HCT116 (cell line): ENCODE measurements at regions not wholly inside any gene's neighbourhood (a gene's known extent, or its start where the extent isn't known, plus 50 kb on each side); places are given as distances from the start of the nearest gene placed in this dataset.

Experiments
- ATAC-seq: fragments of 200-7000 bp; cut with Tn5 transposase; 2 replicates; pipeline ENCODE4 v1.9.1; 2020; ENCODE audit warnings: mild to moderate bottlenecking, moderate library complexity
- BruUV-seq: library from RNA; stranded (reverse); fragments of 400-500 nt; replicated peaks from 2 replicates; lab custom pipeline; 2021; lab: Mats Ljungman, UMichigan
- CTCF ChIA-PET: fragments of 300-600 bp; sonication (Branson Sonifier 250); formaldehyde crosslinking; loops from one replicate; lab custom pipeline; 2021; ENCODE audit warnings: antibody characterized with exemption; lab: Charles Lee
- POLR2A ChIA-PET: fragments of 300-600, 350-600 bp; sonication (Branson Sonifier 250); formaldehyde crosslinking; loops from one replicate; lab custom pipeline; 2021; ENCODE audit warnings: antibody characterized with exemption; lab: Charles Lee
- RAD21 ChIA-PET, 2 experiments: fragments of 300-600 bp; sonication (Branson Sonifier 250); formaldehyde crosslinking; loops; one replicate each; lab custom pipeline; 2023; ENCODE audit warnings: low total read pairs in 2 of 2; ENCODE audit not compliant: uncharacterized antibody in 2 of 2, unreplicated experiment in 2 of 2, low non-redundant PET in 1 of 2; lab: Charles Lee
- DNase-seq: peaks from one replicate; pipeline ENCODE4 v3.0.0-alpha.2; 2010; ENCODE audit warnings: low read depth, low spot score
- H2AFZ ChIP-seq: fragments of 200-600 bp; shearing (Covaris generic), sonication (generic); 2 replicates; pipeline ENCODE4 v1.6.1; 2017; ENCODE audit warnings: low read depth, mixed run types, mixed read lengths, antibody characterized with exemption, low read length; ENCODE audit not compliant: poor library complexity, severe bottlenecking
- H3K27ac ChIP-seq: 2 replicates; pipeline ENCODE4 v1.5.1; 2012; ENCODE audit warnings: low read depth, low read length
- H3K27me3 ChIP-seq: fragments of 200-600 bp; sonication (generic); 2 replicates; pipeline ENCODE4 v1.6.1; 2016; ENCODE audit warnings: mixed run types, low read length, mixed read lengths; ENCODE audit not compliant: insufficient read depth
- H3K36me3 ChIP-seq, 2 experiments: fragments of 200-500 bp in 1 of 2; fragments of 200-600 bp in 1 of 2; sonication (Bioruptor generic) in 1 of 2; sonication (generic) in 1 of 2; 2 replicates each; pipeline versions ENCODE4 v1.5.1 to v1.6.1; 2014 to 2016; ENCODE audit warnings: low read length in 2 of 2, inconsistent platforms in 1 of 2, mixed read lengths in 1 of 2, mixed run types in 1 of 2; ENCODE audit not compliant: insufficient read depth in 2 of 2, control insufficient read depth in 1 of 2
- H3K4me1 ChIP-seq, 2 experiments: fragments of 200-600 bp in 1 of 2; sonication (generic) in 1 of 2; 2 replicates each; pipeline versions ENCODE4 v1.5.1 to v1.6.1; 2012 to 2017; ENCODE audit warnings: low read length in 2 of 2, inconsistent platforms in 1 of 2, mild to moderate bottlenecking in 1 of 2, mixed read lengths in 1 of 2, mixed run types in 1 of 2, moderate library complexity in 1 of 2; ENCODE audit not compliant: insufficient read depth in 2 of 2, control insufficient read depth in 1 of 2
- H3K4me2 ChIP-seq: fragments of 200-600 bp; sonication (generic); 2 replicates; pipeline ENCODE4 v1.6.1; 2017; ENCODE audit warnings: mixed run types, low read length, mixed read lengths
- H3K4me3 ChIP-seq, 2 experiments: fragments of 200-600 bp in 1 of 2; sonication (generic) in 1 of 2; replicated peaks in 1 of 2; 2 replicates each; pipeline ENCODE4 v1.5.1; 2011 to 2016; ENCODE audit warnings: low read length in 2 of 2, control low read depth in 1 of 2, low read depth in 1 of 2, mild to moderate bottlenecking in 1 of 2, mixed read lengths in 1 of 2, mixed run types in 1 of 2
- H3K79me2 ChIP-seq: fragments of 200-600 bp; sonication (generic); 2 replicates; pipeline ENCODE4 v1.6.1; 2017; ENCODE audit warnings: mild to moderate bottlenecking, mixed run types, low read length, moderate library complexity, mixed read lengths; ENCODE audit not compliant: insufficient read depth
- H3K9ac ChIP-seq: fragments of 200-600 bp; sonication (generic); 2 replicates; pipeline ENCODE4 v1.6.1; 2016; ENCODE audit warnings: low read length, mixed read lengths
- H3K9me2 ChIP-seq: fragments of 200-600 bp; sonication (generic), shearing (Covaris generic); 2 replicates; pipeline ENCODE4 v1.6.1; 2017; ENCODE audit warnings: mixed run types, mild to moderate bottlenecking, moderate library complexity; ENCODE audit not compliant: insufficient read depth
- H3K9me3 ChIP-seq, 2 experiments: fragments of 200-500 bp in 1 of 2; fragments of 200-600 bp in 1 of 2; sonication (Bioruptor generic) in 1 of 2; sonication (generic) in 1 of 2; 2 replicates each; pipeline ENCODE4 v1.6.1; 2014 to 2017; ENCODE audit warnings: low read length in 2 of 2, mixed read lengths in 2 of 2, inconsistent platforms in 1 of 2, low read depth in 1 of 2, mild to moderate bottlenecking in 1 of 2, mixed run types in 1 of 2, moderate library complexity in 1 of 2; ENCODE audit not compliant: control insufficient read depth in 1 of 2, insufficient read depth in 1 of 2
- H4K20me1 ChIP-seq: fragments of 200-600 bp; sonication (generic), shearing (Covaris generic); 2 replicates; pipeline ENCODE4 v1.6.1; 2017; ENCODE audit warnings: mixed run types, mild to moderate bottlenecking, moderate library complexity; ENCODE audit not compliant: insufficient read depth
- ATF3 ChIP-seq: IDR thresholded peaks from 2 replicates; pipeline ENCODE4 v1.6.1; 2012
- CBX3 ChIP-seq: IDR thresholded peaks from 2 replicates; pipeline ENCODE4 v1.6.1; 2012; ENCODE audit warnings: low read depth
- CEBPB ChIP-seq: IDR thresholded peaks from 2 replicates; pipeline ENCODE4 v1.6.1; 2012; ENCODE audit warnings: low read depth
- CTCF ChIP-seq, 3 experiments: fragments of 200-600 bp in 1 of 3; sonication (generic) in 1 of 3; IDR thresholded peaks in 2 of 3; conservative IDR thresholded peaks in 1 of 3; 2 replicates each; pipeline ENCODE4 v1.5.1; 2012 to 2017; ENCODE audit warnings: low read depth in 2 of 3, low read length in 2 of 3, antibody characterized with exemption in 1 of 3, borderline replicate concordance in 1 of 3, control low read depth in 1 of 3, mild to moderate bottlenecking in 1 of 3, mixed read lengths in 1 of 3, mixed run types in 1 of 3, moderate library complexity in 1 of 3; ENCODE audit not compliant: insufficient read depth in 1 of 3
- EGR1 ChIP-seq: IDR thresholded peaks from 2 replicates; pipeline ENCODE4 v1.6.1; 2012; ENCODE audit warnings: low read depth
- ELF1 ChIP-seq: IDR thresholded peaks from 2 replicates; pipeline ENCODE4 v1.6.1; 2012; ENCODE audit warnings: low read depth, borderline replicate concordance
- EZH2 ChIP-seq: fragments of 200-600 bp; sonication (generic); IDR thresholded peaks from 2 replicates; pipeline ENCODE4 v1.6.1; 2017; ENCODE audit warnings: antibody characterized with exemption, mixed run types
- EZH2phosphoT487 ChIP-seq: fragments of 200-600 bp; IDR thresholded peaks from 2 replicates; pipeline ENCODE4 v1.6.1; 2018; ENCODE audit warnings: antibody characterized with exemption, borderline replicate concordance
- MAX ChIP-seq: IDR thresholded peaks from 2 replicates; pipeline ENCODE4 v1.6.1; 2012
- POLR2AphosphoS5 ChIP-seq: IDR thresholded peaks from 2 replicates; pipeline ENCODE4 v1.6.1; 2011; ENCODE audit warnings: mild to moderate bottlenecking, low read depth, low read length, moderate library complexity
- RAD21 ChIP-seq: IDR thresholded peaks from 2 replicates; pipeline ENCODE4 v1.6.1; 2012; ENCODE audit warnings: low read depth, mild to moderate bottlenecking
- REST ChIP-seq: IDR thresholded peaks from 2 replicates; pipeline ENCODE4 v1.6.1; 2012; ENCODE audit warnings: low read depth
- SIN3A ChIP-seq: IDR thresholded peaks from 2 replicates; pipeline ENCODE4 v1.6.1; 2012; ENCODE audit warnings: low read depth
- SP1 ChIP-seq: IDR thresholded peaks from 2 replicates; pipeline ENCODE4 v1.6.1; 2012; ENCODE audit warnings: low read depth
- SRF ChIP-seq: IDR thresholded peaks from 2 replicates; pipeline ENCODE4 v1.6.1; 2012; ENCODE audit warnings: low read depth
- TCF7L2 ChIP-seq: IDR thresholded peaks from 2 replicates; pipeline ENCODE4 v1.7.0; 2011; ENCODE audit warnings: borderline replicate concordance, inconsistent platforms; ENCODE audit not compliant: insufficient read depth, insufficient read length; ENCODE audit errors: extremely low read depth
- YY1 ChIP-seq: IDR thresholded peaks from 2 replicates; pipeline ENCODE4 v1.6.1; 2011; ENCODE audit warnings: low read length, low read depth, moderate library complexity, mild to moderate bottlenecking; ENCODE audit not compliant: insufficient replicate concordance; ENCODE audit errors: extremely low read depth
- ZBTB33 ChIP-seq: IDR thresholded peaks from 2 replicates; pipeline ENCODE4 v1.6.1; 2011; ENCODE audit warnings: mild to moderate bottlenecking, low read length, moderate library complexity; ENCODE audit not compliant: insufficient replicate concordance; ENCODE audit errors: extremely low read depth
- ZNF274 ChIP-seq: fragments of 200-500 bp; sonication (Bioruptor generic); IDR thresholded peaks from 2 replicates; pipeline ENCODE4 v1.6.1; 2014; ENCODE audit warnings: mild to moderate bottlenecking, low read depth, low read length, inconsistent platforms
- intact Hi-C: fragments of 100-400 bp; cut with micrococcal nuclease; formaldehyde crosslinking; loops from 2 replicates; pipeline ENCODE4 v1.10.0; 2022

GRCh38 chr16:59180083-59180476 lies 446.0 kb upstream of the GOT2 start:
- intact Hi-C loops, result no loop called here
- ChIA-PET CTCF (no interaction called here), RAD21 (no interaction called here), POLR2A (no interaction called here)
- H3K9me2 ChIP-seq, result no peaks in the 10 kb centered on the region
- H3K4me2 ChIP-seq, result no peak overlapping the region
- BruUV-seq, result no TSS peak
- H3K9me3 ChIP-seq, result peaks cover 3 to 12% of the 10 kb centered on the region in 2 experiments; a peak in 3 of 4 replicates
- H3K27me3 ChIP-seq, result no peaks in the 10 kb centered on the region
- H4K20me1 ChIP-seq, result no peaks in the 10 kb centered on the region
- no peak overlapping the region for H3K4me3 ChIP-seq
- H3K9ac ChIP-seq, result no peak overlapping the region
- ATAC-seq (no peak), DNase-seq (no peak)
- no peaks in the 10 kb centered on the region for H3K36me3 ChIP-seq
- no peak overlapping the region for H3K27ac ChIP-seq
- TF ChIP-seq REST (no peak), SIN3A (no peak), RAD21 (no peak), SRF (no peak), EZH2 (no peak), ZNF274 (no peak), SP1 (no peak), MAX (no peak), CEBPB (no peak), CTCF (IDR thresholded peaks at IDR 0.05 in 2 of 3, conservative IDR thresholded peaks at IDR 0.05 in 1 of 3; ENCODE audit: borderline replicate concordance in 1 of 3, insufficient read depth in 1 of 3, low read depth in 2 of 3, low read length in 2 of 3) (no peak), ATF3 (no peak), ELF1 (no peak), CBX3 (no peak), TCF7L2 (no peak), POLR2AphosphoS5 (no peak), ZBTB33 (no peak), EGR1 (no peak), EZH2phosphoT487 (no peak), YY1 (no peak)
- H2AFZ ChIP-seq, result no peak overlapping the region
- no peaks in the 10 kb centered on the region for H3K4me1 ChIP-seq
- H3K79me2 ChIP-seq, result no peaks in the 10 kb centered on the region
